A673 (cell line): ENCODE measurements at regions not wholly inside any gene's neighbourhood (a gene's known extent, or its start where the extent isn't known, plus 50 kb on each side); places are given as distances from the start of the nearest gene placed in this dataset.

Source experiments
- BruUV-seq: library from RNA; stranded (reverse); fragments of 400-500 nt; replicated peaks from 2 replicates; lab custom pipeline; 2021; lab: Mats Ljungman, UMichigan
- CTCF ChIA-PET: fragments of 300-600 bp; sonication (Branson Sonifier 250); formaldehyde crosslinking; loops from one replicate; lab custom pipeline; 2022; ENCODE audit warnings: antibody characterized with exemption; lab: Charles Lee
- POLR2A ChIA-PET: fragments of 300-600 bp; sonication (Branson Sonifier 250); formaldehyde crosslinking; loops from one replicate; lab custom pipeline; 2022; ENCODE audit warnings: antibody characterized with exemption; ENCODE audit not compliant: low non-redundant PET; lab: Charles Lee
- DNase-seq: peaks from one replicate; pipeline ENCODE4 v3.0.0-alpha.2; 2015; ENCODE audit warnings: low spot score
- H3K27ac ChIP-seq: fragments of 200-600 bp; sonication (generic); 2 replicates; pipeline ENCODE4 v1.5.1; 2016; ENCODE audit warnings: mixed run types, low read depth, mild to moderate bottlenecking, mixed read lengths, antibody characterized with exemption, low read length; ENCODE audit not compliant: poor library complexity, severe bottlenecking
- H3K27me3 ChIP-seq: fragments of 200-600 bp; sonication (generic); replicated peaks from 2 replicates; pipeline ENCODE4 v1.6.1; 2017; ENCODE audit warnings: mixed run types, low read depth, mild to moderate bottlenecking, mixed read lengths, antibody characterized with exemption, low read length; ENCODE audit not compliant: insufficient read depth, poor library complexity
- H3K36me3 ChIP-seq: fragments of 200-600 bp; sonication (generic); 2 replicates; pipeline ENCODE4 v1.6.1; 2016; ENCODE audit warnings: mixed run types, mild to moderate bottlenecking, mixed read lengths, antibody characterized with exemption, low read length; ENCODE audit not compliant: insufficient read depth, poor library complexity, severe bottlenecking
- H3K4me1 ChIP-seq: fragments of 200-600 bp; sonication (generic); 2 replicates; pipeline ENCODE4 v1.6.1; 2017; ENCODE audit warnings: mixed run types, mild to moderate bottlenecking, mixed read lengths, antibody characterized with exemption, low read length; ENCODE audit not compliant: insufficient read depth, poor library complexity, severe bottlenecking
- H3K4me3 ChIP-seq: fragments of 200-600 bp; sonication (generic); 2 replicates; pipeline ENCODE4 v1.5.1; 2016; ENCODE audit warnings: low read depth, mixed run types, mild to moderate bottlenecking, mixed read lengths, low read length; ENCODE audit not compliant: poor library complexity, severe bottlenecking
- H3K9me3 ChIP-seq: fragments of 200-600 bp; sonication (generic); 2 replicates; pipeline ENCODE4 v1.6.1; 2016; ENCODE audit warnings: mixed run types, low read depth, mild to moderate bottlenecking, mixed read lengths, antibody characterized with exemption, low read length; ENCODE audit not compliant: poor library complexity, severe bottlenecking
- CTCF ChIP-seq: fragments of 300-800, 200-600 bp; sonication (generic); conservative IDR thresholded peaks from 2 replicates; pipeline ENCODE4 v1.5.1; 2017; ENCODE audit warnings: low read depth, mild to moderate bottlenecking, antibody characterized with exemption, low read length, moderate library complexity, mixed read lengths
- EZH2 ChIP-seq: fragments of 200-600 bp; sonication (generic); IDR thresholded peaks from 2 replicates; pipeline ENCODE4 v1.6.1; 2017; ENCODE audit warnings: borderline replicate concordance, low read depth, mild to moderate bottlenecking, mixed read lengths, antibody characterized with exemption, low read length; ENCODE audit not compliant: poor library complexity, severe bottlenecking
- intact Hi-C: fragments of 100-400 bp; cut with micrococcal nuclease; formaldehyde crosslinking; loops from one replicate; pipeline ENCODE4 v1.10.0; 2022; ENCODE audit not compliant: unreplicated experiment

DNA sequence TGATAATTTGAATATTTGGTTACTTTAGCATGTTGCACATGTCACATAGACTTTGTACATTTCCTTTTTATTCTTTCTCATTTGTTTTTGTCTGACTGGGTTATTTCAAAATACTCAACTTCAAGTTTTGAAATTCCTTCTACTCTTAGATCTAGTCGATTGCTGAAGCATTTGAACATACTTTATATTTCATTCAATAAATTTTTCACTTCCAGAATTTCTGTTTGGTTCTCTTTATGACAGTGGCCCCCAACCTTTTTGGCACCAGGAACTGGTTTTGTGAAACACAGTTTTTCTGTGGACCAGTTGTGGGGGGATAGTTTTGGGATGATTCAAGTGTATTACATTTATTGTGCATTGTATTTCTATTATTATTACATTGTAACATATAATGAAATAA, 119.8 kb downstream of the COX7C start:
- Histone ChIP-seq H3K27ac (no peak overlapping the region), H3K36me3 (no peaks in the 10 kb centered on the region), H3K9me3 (peaks cover 6% of the 10 kb centered on the region), H3K27me3 (no peaks in the 10 kb centered on the region), H3K4me1 (no peaks in the 10 kb centered on the region), H3K4me3 (no peak overlapping the region)
- BruUV-seq, result no TSS peak
- no peak for DNase-seq
- TF ChIP-seq CTCF, result no peak
- TF ChIP-seq EZH2, result no peak
- ChIA-PET POLR2A (no interaction called here), CTCF (no interaction called here)
- intact Hi-C loops, result no loop called here

- Histone ChIP-seq H3K27ac (no peak overlapping the region), H3K4me1 (no peaks in the 10 kb centered on the region), H3K9me3 (no peaks in the 10 kb centered on the region), H3K27me3 (no peaks in the 10 kb centered on the region), H3K36me3 (no peaks in the 10 kb centered on the region), H3K4me3 (no peak overlapping the region)
- CTCF ChIA-PET, result no interaction called here
- TF ChIP-seq CTCF (no peak), EZH2 (no peak)
- intact Hi-C loops, result no loop called here
- BruUV-seq, result no TSS peak
- DNase-seq, result no peak
- POLR2A ChIA-PET, result no interaction called here
Observed at GRCh38 chr5:86748538-86749105, 130.9 kb downstream of the COX7C start.

GRCh38 chr5:86749841-86750240, 132.1 kb downstream of the COX7C start:
- TF ChIP-seq EZH2 (no peak), CTCF (no peak)
- POLR2A ChIA-PET, result no interaction called here
- intact Hi-C loops, result no loop called here
- H3K4me3 ChIP-seq, result no peak overlapping the region
- BruUV-seq, result no TSS peak
- H3K27ac ChIP-seq, result no peak overlapping the region
- no peaks in the 10 kb centered on the region for H3K36me3 ChIP-seq
- no peaks in the 10 kb centered on the region for H3K27me3 ChIP-seq
- no peaks in the 10 kb centered on the region for H3K9me3 ChIP-seq
- CTCF ChIA-PET, result no interaction called here
- H3K4me1 ChIP-seq, result no peaks in the 10 kb centered on the region
- no peak for DNase-seq
